Coronary artery (tissue), 2 donors: ENCODE measurements at regions not wholly inside any gene's neighbourhood (a gene's known extent, or its start where the extent isn't known, plus 50 kb on each side); places are given as distances from the start of the nearest gene placed in this dataset.

Source experiments
- DNase-seq: peaks from one replicate; pipeline ENCODE4 v3.0.0-alpha.2; 2017; ENCODE audit warnings: low spot score
- H3K27ac ChIP-seq, 2 donors: fragments of 200-600 bp; sonication (generic); one replicate each; pipeline ENCODE4 v1.5.1; 2016 to 2019
- H3K4me3 ChIP-seq: fragments of 200-600 bp; sonication (generic); 2 replicates; pipeline ENCODE4 v1.5.1; 2016; ENCODE audit warnings: mild to moderate bottlenecking, moderate library complexity
- TF ChIP-seq, protein P1 (sequence below): fragments of 200-600 bp; sonication (generic); IDR thresholded peaks from one replicate; pipeline ENCODE4 v1.5.1; 2019; ENCODE audit warnings: antibody characterized with exemption

DNA sequence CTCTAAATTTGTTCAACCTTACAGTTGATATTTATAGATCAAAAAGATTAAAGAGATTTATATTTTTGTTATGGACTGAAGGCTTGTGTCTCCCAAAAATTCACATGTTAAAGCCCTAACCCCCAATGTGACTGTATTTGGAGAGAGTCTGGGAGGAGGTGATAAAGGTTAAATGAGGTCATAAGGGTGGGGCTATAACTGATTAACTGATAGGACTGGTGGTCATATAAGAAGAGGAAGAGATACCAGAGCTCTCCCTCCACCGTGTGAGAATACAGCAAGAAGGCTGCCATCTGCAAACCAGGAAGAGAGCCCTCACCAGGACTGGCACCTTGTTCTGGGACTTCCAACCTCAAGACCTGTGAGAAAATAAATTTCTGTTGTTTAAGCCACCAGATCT is 264.3 kb downstream of the ENC1 start:
- no peak for DNase-seq
- TF ChIP-seq, protein P1, sequence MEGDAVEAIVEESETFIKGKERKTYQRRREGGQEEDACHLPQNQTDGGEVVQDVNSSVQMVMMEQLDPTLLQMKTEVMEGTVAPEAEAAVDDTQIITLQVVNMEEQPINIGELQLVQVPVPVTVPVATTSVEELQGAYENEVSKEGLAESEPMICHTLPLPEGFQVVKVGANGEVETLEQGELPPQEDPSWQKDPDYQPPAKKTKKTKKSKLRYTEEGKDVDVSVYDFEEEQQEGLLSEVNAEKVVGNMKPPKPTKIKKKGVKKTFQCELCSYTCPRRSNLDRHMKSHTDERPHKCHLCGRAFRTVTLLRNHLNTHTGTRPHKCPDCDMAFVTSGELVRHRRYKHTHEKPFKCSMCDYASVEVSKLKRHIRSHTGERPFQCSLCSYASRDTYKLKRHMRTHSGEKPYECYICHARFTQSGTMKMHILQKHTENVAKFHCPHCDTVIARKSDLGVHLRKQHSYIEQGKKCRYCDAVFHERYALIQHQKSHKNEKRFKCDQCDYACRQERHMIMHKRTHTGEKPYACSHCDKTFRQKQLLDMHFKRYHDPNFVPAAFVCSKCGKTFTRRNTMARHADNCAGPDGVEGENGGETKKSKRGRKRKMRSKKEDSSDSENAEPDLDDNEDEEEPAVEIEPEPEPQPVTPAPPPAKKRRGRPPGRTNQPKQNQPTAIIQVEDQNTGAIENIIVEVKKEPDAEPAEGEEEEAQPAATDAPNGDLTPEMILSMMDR, result no peak
- H3K27ac ChIP-seq, result no peak overlapping the region
- H3K4me3 ChIP-seq, result no peak overlapping the region

DNA sequence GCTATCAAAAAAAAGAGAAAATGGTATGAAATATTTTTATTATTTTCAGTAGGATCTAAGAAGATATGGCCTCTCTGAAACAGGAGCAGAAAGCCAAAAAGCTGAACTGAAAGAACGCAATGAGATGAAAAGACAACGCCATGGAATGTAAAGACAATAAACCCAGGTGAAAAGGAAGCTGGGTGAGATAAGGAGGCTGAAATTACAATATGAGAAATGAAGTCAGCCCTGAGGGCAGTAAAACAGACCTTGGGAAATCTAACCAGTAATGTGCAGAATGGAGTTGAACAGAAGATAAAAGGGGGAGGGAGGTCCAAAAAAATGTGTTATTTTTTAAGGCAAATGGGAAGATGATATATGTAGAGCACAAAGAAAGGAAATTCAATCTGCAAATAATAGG is 265.3 kb downstream of the ENC1 start:
- H3K4me3 ChIP-seq, result no peak overlapping the region
- DNase-seq, result no peak
- TF ChIP-seq, protein P1, result no peak
- H3K27ac ChIP-seq, result no peak overlapping the region

DNA sequence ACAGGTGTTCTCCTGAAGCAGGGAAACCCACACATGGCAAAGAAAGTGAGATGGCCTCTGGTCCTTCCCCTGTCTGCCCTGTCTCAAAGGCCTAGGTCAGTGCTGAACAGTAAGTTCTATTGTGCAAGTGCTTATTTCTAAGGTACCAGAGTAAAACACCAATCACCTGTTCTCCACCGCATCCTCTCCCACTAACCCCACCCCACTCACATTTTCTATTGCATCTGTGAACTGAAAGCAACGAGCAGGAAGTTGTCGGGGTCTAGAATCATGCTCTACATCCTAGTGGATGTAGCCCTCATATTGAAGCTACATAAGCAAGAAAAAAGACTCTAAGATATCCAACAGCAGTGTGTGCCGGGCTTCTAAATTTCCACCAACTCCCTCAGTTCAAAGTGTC is 265.9 kb downstream of the ENC1 start:
- DNase-seq, result peak; percentile 7
- no peak overlapping the region for H3K27ac ChIP-seq

DNA sequence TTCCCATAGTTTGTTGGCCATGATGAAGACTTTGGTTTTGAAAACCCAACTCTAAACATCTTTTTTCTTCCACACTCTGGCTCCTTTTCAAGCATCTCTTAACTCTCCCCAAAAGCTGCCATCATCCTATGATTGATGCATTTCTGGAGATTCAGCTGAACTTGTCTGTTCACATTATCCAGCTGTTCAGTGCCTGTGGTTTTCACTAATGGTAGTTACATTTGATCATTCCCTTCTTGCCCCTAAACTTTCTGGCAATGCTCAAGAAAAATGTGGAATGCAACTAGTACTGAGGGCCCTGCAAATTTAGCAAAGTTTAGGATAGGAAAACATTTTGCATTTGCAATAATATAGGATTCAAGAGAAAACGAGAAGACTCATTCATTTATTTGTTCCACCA is 267.5 kb downstream of the ENC1 start:
- TF ChIP-seq, protein P1, result no peak
- Histone ChIP-seq H3K4me3 (no peak overlapping the region), H3K27ac (no peak overlapping the region)
- no peak for DNase-seq

More for the DNA sequence above, 265.9 kb downstream of the ENC1 start:
- H3K4me3 ChIP-seq, result no peak overlapping the region
- TF ChIP-seq, protein P1, result no peak

- DNase-seq, result peak; percentile 5
- no peak overlapping the region for H3K4me3 ChIP-seq
- H3K27ac ChIP-seq, result no peak overlapping the region
- TF ChIP-seq, protein P1, result no peak
Observed at GRCh38 chr5:74372502-74373064, 267.9 kb downstream of the ENC1 start.

DNA sequence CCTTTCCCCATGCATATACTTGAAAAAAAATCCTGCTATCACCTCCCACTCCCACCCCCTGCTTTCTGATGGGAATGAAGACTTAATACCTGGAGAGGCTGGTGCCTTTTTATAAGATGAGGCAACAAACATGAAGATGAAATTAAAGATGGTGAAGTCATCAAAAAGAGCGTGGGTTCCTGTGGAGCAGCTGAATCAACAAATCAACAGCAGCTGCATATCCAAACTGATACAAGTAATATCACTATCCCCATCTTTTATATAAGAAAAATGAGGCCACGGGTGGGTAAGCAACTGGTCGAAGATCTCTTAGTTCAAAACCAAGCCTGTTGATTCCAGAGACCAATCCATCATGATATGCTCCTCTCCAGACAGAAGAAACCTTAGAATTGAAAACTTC is 268.5 kb downstream of the ENC1 start:
- no peak overlapping the region for H3K4me3 ChIP-seq
- TF ChIP-seq, protein P1, result no peak
- H3K27ac ChIP-seq, result no peak overlapping the region
- no peak for DNase-seq

DNA sequence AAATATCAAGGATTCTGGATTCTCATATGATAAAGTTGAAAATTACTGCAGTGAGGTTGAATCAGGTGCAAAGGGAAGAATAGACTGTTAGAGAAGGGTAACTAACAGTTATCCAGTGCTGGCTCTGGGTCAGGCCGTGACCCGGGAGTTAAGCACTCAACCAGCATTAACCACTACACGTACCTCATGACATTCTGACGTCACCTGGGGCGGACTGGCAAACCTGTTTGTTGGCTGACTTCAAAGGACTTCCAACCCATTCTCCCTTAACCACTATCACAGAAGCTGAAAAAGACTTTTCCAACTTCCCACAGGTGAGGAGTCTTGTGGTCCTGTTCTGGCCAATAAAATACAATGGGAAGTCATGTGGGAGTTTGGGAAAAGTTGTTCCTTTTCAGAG is 268.9 kb downstream of the ENC1 start:
- DNase-seq, result peak; percentile 33
- TF ChIP-seq, protein P1, result no peak
- no peak overlapping the region for H3K27ac ChIP-seq
- H3K4me3 ChIP-seq, result no peak overlapping the region
